SK-N-SH (cell line): ENCODE measurements at regions not wholly inside any gene's neighbourhood (a gene's known extent, or its start where the extent isn't known, plus 50 kb on each side); places are given as distances from the start of the nearest gene placed in this dataset.
"Not testable (repeated sequence)": the region's sequence is repeated elsewhere in the genome, so short reads cannot be mapped to it uniquely, and the experiment has no call there.

Experiments
- CTCF ChIA-PET: fragments of 300-600, 350-600 bp; formaldehyde crosslinking; extraction: SDS; loops from one replicate; lab custom pipeline; 2021; lab: Yijun Ruan, JAX
- POLR2A ChIA-PET: fragments of 350-600 bp; sonication (Branson Sonifier 250); formaldehyde crosslinking; extraction: SDS; loops from one replicate; lab custom pipeline; 2020; ENCODE audit warnings: antibody characterized with exemption, inconsistent platforms; lab: Yijun Ruan, JAX
- DNase-seq: peaks from one replicate; pipeline ENCODE4 v3.0.0; 2012
- H2AFZ ChIP-seq: fragments of 200-600 bp; sonication (generic); 2 replicates; pipeline ENCODE4 v1.8.1; 2016; ENCODE audit warnings: antibody characterized with exemption, mild to moderate bottlenecking, low read depth
- H3F3A ChIP-seq: fragments of 200-600 bp; sonication (generic); replicated peaks from 2 replicates; pipeline ENCODE3; 2016; ENCODE audit warnings: antibody characterized with exemption, mild to moderate bottlenecking; ENCODE audit not compliant: insufficient read depth
- H3K27ac ChIP-seq, 2 experiments: fragments of 200-500 bp in 1 of 2; fragments of 200-600 bp in 1 of 2; sonication (Bioruptor generic) in 1 of 2; sonication (generic), shearing (Covaris generic) in 1 of 2; 2 replicates each; pipeline versions ENCODE4 v1.5.1 to v1.6.1; 2014 to 2016; ENCODE audit warnings: low read depth in 2 of 2, inconsistent platforms in 1 of 2, low read length in 1 of 2, mild to moderate bottlenecking in 1 of 2, mixed read lengths in 1 of 2
- H3K27me3 ChIP-seq: fragments of 200-600 bp; sonication (generic), shearing (Covaris generic); 2 replicates; pipeline ENCODE4 v1.6.1; 2016; ENCODE audit warnings: mixed run types; ENCODE audit not compliant: insufficient read depth
- H3K36me3 ChIP-seq, 2 experiments: fragments of 200-500 bp in 1 of 2; fragments of 200-600 bp in 1 of 2; sonication (Bioruptor generic) in 1 of 2; sonication (generic) in 1 of 2; replicated peaks in 1 of 2; 2 replicates each; pipeline versions ENCODE3 to v1.5.1; 2014 to 2016; ENCODE audit warnings: low read length in 1 of 2, mild to moderate bottlenecking in 1 of 2; ENCODE audit not compliant: insufficient read depth in 2 of 2, control insufficient read depth in 1 of 2
- H3K4me1 ChIP-seq, 2 experiments: fragments of 200-500 bp in 1 of 2; fragments of 200-600 bp in 1 of 2; sonication (Bioruptor generic) in 1 of 2; sonication (generic), shearing (Covaris generic) in 1 of 2; 2 replicates each; pipeline versions ENCODE4 v1.5.1 to v1.6.1; 2014 to 2016; ENCODE audit warnings: low read depth in 1 of 2, low read length in 1 of 2, mixed run types in 1 of 2; ENCODE audit not compliant: insufficient read depth in 2 of 2, control insufficient read depth in 1 of 2
- H3K4me2 ChIP-seq: fragments of 200-600 bp; sonication (generic), shearing (Covaris generic); 2 replicates; pipeline ENCODE4 v1.6.1; 2017; ENCODE audit warnings: mixed run types
- H3K4me3 ChIP-seq, 2 experiments: fragments of 200-500 bp in 1 of 2; fragments of 200-600 bp in 1 of 2; sonication (Bioruptor generic) in 1 of 2; sonication (generic), shearing (Covaris generic) in 1 of 2; 2 replicates each; pipeline versions ENCODE4 v1.5.1 to v1.8.1; 2014 to 2016; ENCODE audit warnings: low read depth in 2 of 2, inconsistent platforms in 1 of 2, low read length in 1 of 2, mild to moderate bottlenecking in 1 of 2, mixed read lengths in 1 of 2, moderate library complexity in 1 of 2
- H3K79me2 ChIP-seq: fragments of 200-600 bp; sonication (generic); 2 replicates; pipeline ENCODE4 v1.8.1; 2017; ENCODE audit warnings: mild to moderate bottlenecking; ENCODE audit not compliant: insufficient read depth
- H3K9ac ChIP-seq: fragments of 200-600 bp; sonication (generic); 2 replicates; pipeline ENCODE4 v1.6.1; 2017; ENCODE audit warnings: mixed run types
- H3K9me2 ChIP-seq: fragments of 200-600 bp; sonication (generic); 2 replicates; pipeline ENCODE4 v1.6.1; 2017; ENCODE audit warnings: mixed run types
- H3K9me3 ChIP-seq: fragments of 200-600 bp; sonication (generic); 2 replicates; pipeline ENCODE4 v1.6.1; 2017; ENCODE audit warnings: mixed run types, mild to moderate bottlenecking, moderate library complexity
- H4K20me1 ChIP-seq: fragments of 200-600 bp; sonication (generic); 2 replicates; pipeline ENCODE4 v1.6.1; 2017; ENCODE audit warnings: mild to moderate bottlenecking, mixed run types; ENCODE audit not compliant: insufficient read depth
- EZH2phosphoT487 ChIP-seq: fragments of 200-600 bp; sonication (generic); IDR thresholded peaks from 2 replicates; pipeline ENCODE4 v1.6.1; 2017; ENCODE audit warnings: low read depth, mixed run types, mild to moderate bottlenecking, antibody characterized with exemption, moderate library complexity, borderline replicate concordance
- MAX ChIP-seq: IDR thresholded peaks from 2 replicates; pipeline ENCODE4 v1.4.0; 2012; ENCODE audit warnings: low read depth
- RFX5 ChIP-seq: IDR thresholded peaks from 2 replicates; pipeline ENCODE4 v1.6.1; 2012; ENCODE audit warnings: mild to moderate bottlenecking, improper control_type of control experiment, low read length
- SIN3A ChIP-seq: IDR thresholded peaks from 2 replicates; pipeline ENCODE4 v1.6.1; 2012; ENCODE audit warnings: low read depth, mild to moderate bottlenecking, low read length, moderate library complexity, borderline replicate concordance
- YY1 ChIP-seq: IDR thresholded peaks from 2 replicates; pipeline ENCODE4 v1.4.0; 2012; ENCODE audit warnings: low read depth, mild to moderate bottlenecking
- WGBS: methylation state at CpG from one replicate; pipeline ENCODE4 v1.1.6; 2017; ENCODE audit warnings: low lambda C conversion rate; 5-methylcytosine and 5-hydroxymethylcytosine counted together
- TF ChIP-seq, protein P1 (sequence below): IDR thresholded peaks from 2 replicates; pipeline ENCODE4 v1.6.1; 2012; ENCODE audit warnings: mild to moderate bottlenecking, low read depth, low read length, moderate library complexity
- TF ChIP-seq, protein P2 (sequence below): IDR thresholded peaks from 2 replicates; pipeline ENCODE4 v1.4.0; 2012; ENCODE audit warnings: low read depth, borderline replicate concordance

- H4K20me1 ChIP-seq: no peaks in the 10 kb centered on the region
- no peak overlapping the region for H3K4me2 ChIP-seq
- no peak overlapping the region for H3K9ac ChIP-seq
- no peak overlapping the region for H2AFZ ChIP-seq
- no peaks in the 10 kb centered on the region for H3K36me3 ChIP-seq
- H3K9me2 ChIP-seq: no peaks in the 10 kb centered on the region
- 80% methylated on average over 3 of the region's 3 CpGs for WGBS
- CTCF ChIA-PET: interaction anchor here (1.2 to 1.4 kb wide), 2 partner anchors 11 to 579 kb away, joined by 3 read pairs; no protein-coding TSS in a partner anchor
- no peaks in the 10 kb centered on the region for H3K9me3 ChIP-seq
- H3K79me2 ChIP-seq: no peaks in the 10 kb centered on the region
- no peaks in the 10 kb centered on the region; a peak in 1 of 4 replicates for H3K4me1 ChIP-seq
- DNase-seq: no peak
- no peak overlapping the region for H3K4me3 ChIP-seq
- H3K27me3 ChIP-seq: no peaks in the 10 kb centered on the region
- TF ChIP-seq, protein P1, sequence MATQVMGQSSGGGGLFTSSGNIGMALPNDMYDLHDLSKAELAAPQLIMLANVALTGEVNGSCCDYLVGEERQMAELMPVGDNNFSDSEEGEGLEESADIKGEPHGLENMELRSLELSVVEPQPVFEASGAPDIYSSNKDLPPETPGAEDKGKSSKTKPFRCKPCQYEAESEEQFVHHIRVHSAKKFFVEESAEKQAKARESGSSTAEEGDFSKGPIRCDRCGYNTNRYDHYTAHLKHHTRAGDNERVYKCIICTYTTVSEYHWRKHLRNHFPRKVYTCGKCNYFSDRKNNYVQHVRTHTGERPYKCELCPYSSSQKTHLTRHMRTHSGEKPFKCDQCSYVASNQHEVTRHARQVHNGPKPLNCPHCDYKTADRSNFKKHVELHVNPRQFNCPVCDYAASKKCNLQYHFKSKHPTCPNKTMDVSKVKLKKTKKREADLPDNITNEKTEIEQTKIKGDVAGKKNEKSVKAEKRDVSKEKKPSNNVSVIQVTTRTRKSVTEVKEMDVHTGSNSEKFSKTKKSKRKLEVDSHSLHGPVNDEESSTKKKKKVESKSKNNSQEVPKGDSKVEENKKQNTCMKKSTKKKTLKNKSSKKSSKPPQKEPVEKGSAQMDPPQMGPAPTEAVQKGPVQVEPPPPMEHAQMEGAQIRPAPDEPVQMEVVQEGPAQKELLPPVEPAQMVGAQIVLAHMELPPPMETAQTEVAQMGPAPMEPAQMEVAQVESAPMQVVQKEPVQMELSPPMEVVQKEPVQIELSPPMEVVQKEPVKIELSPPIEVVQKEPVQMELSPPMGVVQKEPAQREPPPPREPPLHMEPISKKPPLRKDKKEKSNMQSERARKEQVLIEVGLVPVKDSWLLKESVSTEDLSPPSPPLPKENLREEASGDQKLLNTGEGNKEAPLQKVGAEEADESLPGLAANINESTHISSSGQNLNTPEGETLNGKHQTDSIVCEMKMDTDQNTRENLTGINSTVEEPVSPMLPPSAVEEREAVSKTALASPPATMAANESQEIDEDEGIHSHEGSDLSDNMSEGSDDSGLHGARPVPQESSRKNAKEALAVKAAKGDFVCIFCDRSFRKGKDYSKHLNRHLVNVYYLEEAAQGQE: no peak
- TF ChIP-seq MAX (no peak), EZH2phosphoT487 (no peak), YY1 (no peak), SIN3A (no peak), RFX5 (no peak)
- TF ChIP-seq, protein P2, sequence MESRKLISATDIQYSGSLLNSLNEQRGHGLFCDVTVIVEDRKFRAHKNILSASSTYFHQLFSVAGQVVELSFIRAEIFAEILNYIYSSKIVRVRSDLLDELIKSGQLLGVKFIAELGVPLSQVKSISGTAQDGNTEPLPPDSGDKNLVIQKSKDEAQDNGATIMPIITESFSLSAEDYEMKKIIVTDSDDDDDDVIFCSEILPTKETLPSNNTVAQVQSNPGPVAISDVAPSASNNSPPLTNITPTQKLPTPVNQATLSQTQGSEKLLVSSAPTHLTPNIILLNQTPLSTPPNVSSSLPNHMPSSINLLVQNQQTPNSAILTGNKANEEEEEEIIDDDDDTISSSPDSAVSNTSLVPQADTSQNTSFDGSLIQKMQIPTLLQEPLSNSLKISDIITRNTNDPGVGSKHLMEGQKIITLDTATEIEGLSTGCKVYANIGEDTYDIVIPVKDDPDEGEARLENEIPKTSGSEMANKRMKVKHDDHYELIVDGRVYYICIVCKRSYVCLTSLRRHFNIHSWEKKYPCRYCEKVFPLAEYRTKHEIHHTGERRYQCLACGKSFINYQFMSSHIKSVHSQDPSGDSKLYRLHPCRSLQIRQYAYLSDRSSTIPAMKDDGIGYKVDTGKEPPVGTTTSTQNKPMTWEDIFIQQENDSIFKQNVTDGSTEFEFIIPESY: no peak
- H3F3A ChIP-seq: no peaks in the 10 kb centered on the region
- POLR2A ChIA-PET: no interaction called here
- no peak overlapping the region for H3K27ac ChIP-seq
These were observed 349.9 kb downstream of the UTRN start for GRCh38 chr6:144635051-144635450.

DNA sequence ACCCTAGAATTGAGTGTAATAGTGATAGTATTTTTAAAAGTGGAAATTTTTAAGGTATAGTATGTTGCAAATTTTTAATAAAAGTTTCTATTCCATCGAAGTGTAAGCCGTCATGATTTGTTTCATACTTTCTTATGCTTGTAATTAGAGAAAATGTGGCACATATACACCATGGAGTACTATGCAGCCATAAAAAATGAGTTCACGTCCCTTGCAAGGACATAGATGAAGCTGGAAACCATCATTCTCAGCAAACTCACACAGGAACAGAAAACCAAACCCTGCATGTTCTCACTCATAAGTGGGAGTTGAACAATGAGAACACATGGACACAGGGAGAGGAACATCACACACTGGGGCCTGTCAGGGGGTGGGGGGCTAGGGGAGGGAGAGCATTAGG lies 350.9 kb downstream of the UTRN start:
- not testable (repeated sequence) for H3K27ac ChIP-seq
- WGBS: 52% methylated on average over 3 of the region's 3 CpGs

More for the DNA sequence above, 350.9 kb downstream of the UTRN start:
- DNase-seq, H3F3A ChIP-seq, CTCF ChIA-PET, H4K20me1 ChIP-seq, H3K4me3 ChIP-seq, H3K79me2 ChIP-seq, H3K9me3 ChIP-seq, H3K36me3 ChIP-seq, H2AFZ ChIP-seq, H3K9ac ChIP-seq, H3K4me2 ChIP-seq, H3K4me1 ChIP-seq, POLR2A ChIA-PET, H3K9me2 ChIP-seq, H3K27me3 ChIP-seq: not testable (repeated sequence)
